GM19025 (cell line): ENCODE measurements at regions not wholly inside any gene's neighbourhood (a gene's known extent, or its start where the extent isn't known, plus 50 kb on each side); places are given as distances from the start of the nearest gene placed in this dataset.

Source experiments
- ATAC-seq: cut with Tn5 transposase; IDR thresholded peaks from one replicate; pipeline ENCODE4 v1.9.1; 2021; ENCODE audit warnings: mild to moderate bottlenecking, low read depth, moderate library complexity; ENCODE audit not compliant: unreplicated experiment

DNA sequence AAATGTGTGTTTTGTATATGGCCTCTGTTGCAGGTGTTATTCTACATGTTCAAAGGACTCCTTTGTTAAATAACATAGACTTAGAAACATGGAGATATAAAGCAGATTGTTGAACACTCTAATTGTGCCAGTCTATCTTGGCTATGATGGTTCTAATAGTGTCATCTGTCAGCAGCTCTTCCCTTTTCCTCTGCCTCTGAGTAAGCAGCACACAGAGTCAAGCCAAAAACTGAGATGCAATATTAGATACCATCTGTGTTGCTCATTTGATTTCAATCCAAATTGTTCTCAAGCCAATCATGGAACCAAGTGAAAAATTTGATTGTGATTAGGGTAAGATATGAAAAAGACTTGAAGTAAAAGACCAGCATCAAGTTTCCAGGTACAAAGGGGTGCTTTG is 871.1 kb upstream of the MGAT4C start:
- no peak for ATAC-seq

DNA sequence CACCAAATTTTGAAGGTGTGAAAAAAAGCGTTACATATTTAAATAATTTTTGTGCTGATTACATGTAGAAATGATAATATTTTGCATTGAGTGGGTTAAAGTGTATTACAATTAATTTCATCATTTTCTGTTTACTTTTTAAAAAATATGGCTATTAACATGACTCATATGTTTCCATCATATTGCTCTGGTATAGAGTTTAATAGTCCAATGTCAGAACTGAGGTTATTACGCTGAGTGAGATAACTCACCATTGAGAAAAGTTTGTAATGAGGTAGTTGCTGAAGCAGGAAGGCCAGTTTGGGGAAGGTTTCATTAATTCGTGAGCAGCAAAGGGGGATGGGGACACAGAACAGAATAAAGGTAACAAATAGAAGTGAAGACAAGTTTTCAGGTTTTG is 865.7 kb upstream of the MGAT4C start:
- no peak for ATAC-seq

DNA sequence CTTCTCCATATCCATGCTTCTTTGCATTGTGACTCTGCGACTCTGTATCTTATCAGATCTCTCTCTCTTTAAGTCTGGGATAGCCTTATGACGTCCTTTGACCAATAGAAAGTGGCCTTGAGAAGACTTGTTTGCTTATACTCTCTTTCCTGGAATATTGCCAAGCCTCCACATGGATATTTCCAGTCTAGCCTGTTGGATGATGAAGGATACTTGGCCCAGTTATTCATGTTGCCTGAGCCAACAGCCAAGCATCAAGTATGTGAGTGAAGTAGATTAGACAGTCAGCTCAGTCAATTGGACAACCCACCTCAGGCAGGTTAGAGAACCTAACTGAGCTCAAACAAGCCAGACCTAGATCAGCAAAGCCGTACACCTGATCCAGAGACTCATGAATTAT is 864.2 kb upstream of the MGAT4C start:
- no peak for ATAC-seq

DNA sequence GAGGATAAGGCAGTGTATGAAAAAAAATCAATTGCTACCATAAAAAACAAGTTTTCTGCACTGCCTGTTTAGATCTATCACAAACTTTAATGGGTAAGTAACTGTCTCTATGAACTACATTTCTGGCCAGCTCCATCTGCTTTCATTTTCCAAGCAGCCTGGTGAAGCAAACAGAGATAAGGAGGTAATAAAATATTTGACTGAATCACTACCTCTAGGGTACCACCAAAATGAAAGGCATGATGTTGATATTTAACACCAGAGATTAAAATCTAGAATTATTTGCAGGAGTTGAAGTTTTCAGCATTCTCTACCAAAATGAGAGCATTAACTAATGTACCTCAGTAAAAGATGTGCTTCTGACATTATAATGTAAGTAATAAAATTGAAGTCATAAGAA is 863.5 kb upstream of the MGAT4C start:
- no peak for ATAC-seq

DNA sequence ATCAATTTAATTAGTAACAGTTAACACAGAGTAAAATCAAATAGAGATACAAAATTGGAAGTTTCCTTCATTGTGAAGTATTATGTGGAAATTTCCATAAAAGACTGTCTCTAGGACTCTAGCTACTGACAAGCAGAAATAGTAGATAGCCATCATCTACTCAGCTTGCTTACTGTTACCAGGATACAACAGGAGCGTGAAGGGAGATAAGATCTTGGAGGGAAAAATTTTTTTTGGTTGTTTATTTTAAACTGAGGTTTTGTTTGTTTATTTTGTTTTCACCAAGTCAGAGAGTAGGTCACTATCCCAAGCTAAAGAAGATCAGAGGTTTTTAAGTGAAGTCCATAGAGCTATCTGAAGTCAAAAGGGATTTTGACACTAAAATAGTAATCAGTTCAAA is 861.3 kb upstream of the MGAT4C start:
- no peak for ATAC-seq

DNA sequence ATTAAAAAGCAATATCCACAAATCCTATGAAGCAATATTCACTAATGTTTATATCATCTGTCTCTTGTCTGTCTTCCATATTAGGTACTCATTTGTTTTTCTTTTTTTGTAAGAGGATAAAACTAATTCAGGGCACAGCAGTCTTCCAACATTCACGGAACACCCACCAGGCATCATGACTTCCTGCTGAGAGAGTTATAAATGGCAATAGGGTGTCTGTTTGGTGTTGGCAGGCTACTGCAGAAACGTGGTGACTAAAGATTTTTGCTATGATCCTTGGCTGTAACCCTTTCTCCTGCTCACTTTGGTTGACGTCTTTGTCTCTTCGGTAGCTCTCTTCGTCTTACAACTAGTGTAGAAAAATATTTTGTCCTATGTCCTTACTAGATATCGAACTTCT is 860.6 kb upstream of the MGAT4C start:
- no peak for ATAC-seq

DNA sequence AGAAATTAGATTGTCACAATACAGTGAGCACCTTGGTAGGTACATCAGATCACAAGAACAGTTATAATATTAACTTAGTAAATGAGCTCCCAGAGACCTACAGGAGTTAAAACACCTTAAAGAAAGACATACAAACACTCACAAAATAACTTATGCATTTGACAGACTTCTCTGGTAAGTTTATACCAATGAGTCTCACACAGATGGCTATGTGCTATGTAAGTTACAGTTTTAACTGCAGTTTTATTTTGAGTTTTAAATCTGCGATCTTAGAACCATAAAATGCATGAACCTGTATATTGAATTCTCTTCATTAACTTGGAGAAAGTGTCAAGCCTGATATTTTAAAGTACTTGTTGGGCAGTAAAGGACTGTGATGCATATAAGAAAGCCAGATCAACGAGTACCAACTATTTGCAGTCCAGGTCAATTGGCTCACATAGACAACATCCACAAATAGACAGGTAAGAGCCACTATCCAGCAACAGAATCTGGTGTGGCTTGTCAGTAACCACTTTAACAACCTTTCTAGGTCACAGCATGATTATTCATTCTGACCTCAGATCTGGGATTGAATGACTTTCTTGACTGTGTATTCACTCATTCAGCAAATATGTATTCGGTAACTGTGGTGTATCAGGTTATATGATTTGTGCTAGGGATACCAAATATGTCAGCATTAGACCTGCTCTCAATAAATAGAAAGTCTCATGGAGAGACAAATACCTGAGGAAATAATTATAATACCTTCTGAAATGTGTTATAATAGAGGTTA is 856.6 kb upstream of the MGAT4C start:
- ATAC-seq, result no peak

DNA sequence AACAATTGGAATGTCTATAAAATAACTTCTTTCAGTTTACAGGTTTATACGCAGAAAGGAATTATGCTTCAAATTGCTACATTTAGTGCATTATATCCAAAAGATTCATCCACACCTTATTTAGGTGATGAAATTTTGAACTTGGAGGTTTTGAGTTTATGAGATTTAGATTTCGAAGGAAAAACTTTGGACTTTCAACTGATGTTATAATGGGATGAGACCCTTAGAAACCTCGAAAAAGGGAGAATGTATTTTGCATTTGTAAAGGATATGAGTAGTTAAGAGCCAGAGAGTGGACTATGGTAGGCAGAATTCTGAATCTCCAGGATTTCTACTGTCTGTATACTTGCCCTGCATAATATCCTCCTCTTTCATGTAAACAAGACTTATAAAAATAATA is 851.6 kb upstream of the MGAT4C start:
- no peak for ATAC-seq

DNA sequence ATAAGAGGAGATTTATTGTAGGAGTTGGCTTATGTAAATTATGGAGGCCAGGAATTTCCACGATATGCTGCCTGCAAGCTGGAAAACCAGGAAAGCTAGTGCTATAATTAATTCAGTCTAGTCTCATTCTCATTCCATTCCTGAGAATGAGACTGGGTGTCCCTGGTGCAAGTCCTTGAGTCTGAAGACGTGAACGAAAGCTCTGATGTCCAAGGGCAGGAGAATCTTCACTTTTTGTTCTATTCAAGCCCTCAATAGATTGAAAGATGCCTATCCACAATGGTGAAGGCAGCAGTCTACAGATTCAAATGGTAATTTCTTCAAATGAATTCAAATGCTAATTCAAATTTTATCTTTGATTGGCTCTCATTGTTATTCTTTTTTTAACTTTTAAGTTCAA is 851.1 kb upstream of the MGAT4C start:
- ATAC-seq, result no peak

DNA sequence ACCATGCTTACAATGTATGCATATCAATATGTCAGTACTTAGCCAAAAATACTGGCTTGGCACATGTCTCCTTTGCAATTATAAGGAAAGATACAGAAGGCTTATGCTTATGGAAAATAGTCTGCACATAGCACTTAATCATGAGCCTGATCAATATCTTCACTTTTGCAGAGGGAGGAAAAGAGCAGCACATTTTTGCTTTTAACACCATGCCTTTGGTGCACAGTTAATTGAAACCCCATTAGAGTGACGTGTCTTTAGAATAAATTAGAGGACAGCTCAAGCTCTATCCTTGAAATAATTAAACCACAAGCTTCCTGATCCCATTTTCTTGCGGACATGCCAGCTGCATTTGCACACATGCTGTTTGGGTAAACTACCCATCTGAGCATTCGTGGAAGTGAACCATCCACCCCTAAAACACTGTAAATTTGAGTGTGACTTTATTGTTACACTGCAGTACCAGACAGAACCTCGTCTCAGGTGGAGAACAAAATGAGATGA is 839.9 kb upstream of the MGAT4C start:
- no peak for ATAC-seq

DNA sequence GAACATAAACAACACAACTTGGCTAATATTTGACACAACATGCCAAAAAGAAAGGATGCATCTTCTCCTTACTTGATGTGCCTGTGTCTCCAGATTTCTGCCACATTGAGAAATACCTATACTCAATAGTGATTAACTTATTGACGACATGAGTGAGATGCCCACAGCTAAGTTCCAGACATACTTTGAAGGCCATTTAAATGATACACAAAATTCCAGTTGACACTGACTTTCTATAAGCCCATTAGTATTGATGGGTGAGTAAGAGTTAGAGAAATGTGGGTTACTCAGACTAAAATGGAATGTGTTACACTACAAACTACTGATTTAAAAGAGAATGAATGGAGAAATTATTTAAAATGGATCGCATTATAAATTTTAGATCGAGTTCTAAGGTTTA is 838.2 kb upstream of the MGAT4C start:
- no peak for ATAC-seq

DNA sequence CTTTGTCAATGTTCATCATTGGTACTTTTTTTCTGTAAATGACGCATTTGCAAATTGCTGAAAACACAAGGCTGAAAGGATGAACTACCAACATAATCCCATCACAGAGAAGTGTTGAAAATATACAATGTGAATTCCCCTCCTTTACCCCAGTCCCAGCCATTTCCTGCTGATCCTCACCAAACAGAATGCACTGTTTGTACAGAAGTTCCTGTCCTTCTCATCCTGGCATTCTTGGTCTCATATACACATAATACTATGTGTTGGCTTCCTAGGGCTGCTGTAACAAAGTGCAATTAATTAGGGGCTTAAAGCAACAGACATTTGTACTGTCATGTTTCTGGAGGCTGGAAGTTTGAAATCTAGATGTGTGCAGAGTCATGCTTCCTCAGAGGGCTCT is 836.2 kb upstream of the MGAT4C start:
- ATAC-seq, result no peak

DNA sequence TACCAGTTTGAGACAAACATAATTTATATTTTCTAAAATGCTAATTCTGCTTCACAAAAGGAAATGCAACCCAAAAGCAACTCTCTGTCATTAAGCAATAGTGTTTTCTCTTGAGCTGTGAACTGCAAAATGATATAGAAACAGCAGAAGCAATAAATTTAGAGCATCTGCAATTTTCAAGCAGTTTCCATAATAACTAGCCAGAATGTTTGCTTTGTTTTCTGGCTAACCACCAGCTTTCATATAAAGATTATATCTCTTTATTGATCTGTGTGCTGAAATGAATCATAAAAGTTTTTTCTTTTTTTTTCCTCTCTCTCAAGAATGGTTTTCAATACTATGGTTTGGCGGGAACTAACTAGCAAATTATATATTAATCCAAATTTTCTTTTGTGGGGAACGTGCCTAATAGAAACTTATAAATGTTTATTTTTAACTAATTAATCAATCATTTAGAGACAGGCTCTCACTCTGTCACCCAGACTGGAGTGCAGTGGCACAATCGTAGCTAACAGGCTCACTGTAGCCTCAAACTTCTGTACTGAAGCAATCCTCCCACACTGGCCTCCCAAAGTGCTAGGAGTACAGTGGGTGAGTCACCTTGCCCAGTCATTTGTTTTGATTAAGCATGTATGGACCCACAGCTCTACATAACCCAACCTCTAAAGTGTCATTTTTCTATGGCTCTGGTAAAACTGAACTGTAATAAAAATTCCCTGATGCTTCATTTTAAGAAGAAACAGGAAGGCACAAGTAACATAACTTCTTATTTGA is 830.1 kb upstream of the MGAT4C start:
- no peak for ATAC-seq

DNA sequence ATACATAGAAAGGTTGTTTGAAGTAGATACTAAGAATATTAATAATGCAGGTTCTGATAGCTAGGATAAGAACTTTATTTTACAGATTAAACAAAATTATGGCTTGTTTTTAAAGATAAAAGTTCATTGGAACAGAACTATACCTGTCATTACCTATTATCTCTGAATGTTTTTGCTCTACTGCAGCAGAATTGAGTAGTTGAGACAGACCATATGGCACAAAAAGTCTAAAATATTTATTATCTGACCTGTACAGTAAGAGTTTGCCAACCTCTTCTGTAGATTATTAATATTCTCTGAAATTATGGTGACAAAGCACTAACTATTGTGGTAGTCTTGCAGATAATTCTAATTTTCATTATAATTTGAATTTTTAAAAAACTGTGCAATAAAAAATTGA is 829.1 kb upstream of the MGAT4C start:
- ATAC-seq, result no peak

DNA sequence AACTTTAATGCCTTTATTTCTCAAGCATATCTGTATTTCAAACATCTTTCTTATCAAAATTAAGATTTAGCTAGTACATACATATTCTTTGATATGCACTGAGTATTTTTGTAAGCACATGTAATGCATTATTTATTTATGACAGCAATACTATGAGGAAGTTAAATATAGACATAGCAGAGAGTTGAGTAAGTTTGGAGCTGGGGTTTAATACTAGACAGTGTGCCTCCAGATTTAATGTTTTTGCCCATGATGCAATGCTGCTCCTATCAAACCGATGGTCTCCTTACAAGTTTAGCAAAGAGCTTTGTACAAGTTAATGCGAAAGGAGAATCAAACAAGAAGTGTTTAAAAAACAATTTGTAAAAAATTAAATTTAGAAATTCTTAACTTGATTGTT is 826.6 kb upstream of the MGAT4C start:
- ATAC-seq, result no peak

DNA sequence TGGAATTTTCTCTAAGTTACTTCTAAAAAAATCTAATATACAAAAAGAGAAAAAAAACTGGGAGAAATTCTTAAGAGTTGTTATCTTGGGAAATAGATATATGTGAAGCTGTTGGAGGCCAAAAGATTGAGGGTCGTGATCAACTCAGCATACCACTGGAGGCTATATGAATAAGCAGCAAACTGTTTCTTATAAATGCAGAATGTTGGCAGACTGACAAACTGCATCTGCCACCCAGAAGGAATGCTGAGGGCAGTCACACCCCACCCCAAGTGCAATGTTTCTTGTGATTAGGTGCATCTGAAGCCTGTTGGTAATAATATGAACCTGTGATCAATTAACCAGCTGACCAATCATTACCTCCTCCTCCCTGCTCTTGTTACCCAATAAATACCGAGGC is 818.6 kb upstream of the MGAT4C start:
- ATAC-seq, result no peak

DNA sequence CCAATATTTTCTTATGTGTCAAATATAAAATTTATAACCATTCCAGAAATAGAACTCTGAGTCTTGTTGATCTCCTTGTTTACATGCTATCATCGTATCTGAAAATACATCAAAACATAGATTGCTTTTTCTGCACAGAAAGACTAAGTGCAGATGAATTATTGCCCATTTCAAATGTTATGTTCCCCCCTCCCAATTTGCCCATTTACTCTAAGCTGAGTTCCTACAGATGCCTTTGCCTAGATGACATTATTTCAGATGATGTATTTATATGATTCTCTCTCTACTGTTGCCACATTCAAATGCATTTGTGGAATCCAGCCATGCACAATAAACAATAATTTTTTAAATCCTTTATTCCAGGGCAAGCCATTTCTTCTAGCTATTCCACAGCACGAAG is 810.1 kb upstream of the MGAT4C start:
- ATAC-seq, result no peak

DNA sequence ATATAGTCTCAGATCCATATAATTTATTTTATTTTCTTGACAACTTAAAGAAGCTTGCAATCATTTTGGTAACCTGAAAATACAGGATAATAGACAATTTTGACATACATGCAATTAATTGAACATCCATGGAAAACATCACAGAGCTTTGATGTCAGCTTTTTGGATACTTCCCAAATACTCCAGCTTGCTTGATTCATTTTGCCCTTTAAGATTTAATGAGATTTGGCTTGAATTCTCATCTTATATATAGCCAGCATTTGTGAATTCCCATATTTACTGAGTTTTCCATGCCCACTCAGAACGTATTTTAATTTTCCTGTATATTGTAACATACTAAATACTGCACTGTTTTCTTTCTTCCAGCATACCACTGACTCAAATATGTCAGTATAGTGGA is 803.0 kb upstream of the MGAT4C start:
- ATAC-seq, result no peak

DNA sequence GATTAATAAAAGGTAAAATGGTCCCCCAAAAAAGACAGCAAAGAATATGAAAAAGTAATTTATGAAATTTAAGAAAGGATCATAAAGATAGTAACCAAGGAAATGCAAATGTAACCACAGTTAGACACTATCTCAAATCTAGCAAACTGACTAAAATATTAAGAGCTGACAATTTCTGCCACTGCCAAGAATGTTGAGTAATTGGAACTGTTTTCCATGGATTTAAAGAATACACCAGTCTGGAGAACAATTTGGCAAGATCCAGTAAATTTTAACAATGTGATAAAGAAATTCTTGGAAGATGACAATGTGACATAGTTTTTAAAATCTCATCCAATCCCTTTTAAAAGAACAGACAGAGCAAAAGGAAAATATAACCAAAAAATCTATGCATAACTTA is 798.0 kb upstream of the MGAT4C start:
- ATAC-seq, result no peak

DNA sequence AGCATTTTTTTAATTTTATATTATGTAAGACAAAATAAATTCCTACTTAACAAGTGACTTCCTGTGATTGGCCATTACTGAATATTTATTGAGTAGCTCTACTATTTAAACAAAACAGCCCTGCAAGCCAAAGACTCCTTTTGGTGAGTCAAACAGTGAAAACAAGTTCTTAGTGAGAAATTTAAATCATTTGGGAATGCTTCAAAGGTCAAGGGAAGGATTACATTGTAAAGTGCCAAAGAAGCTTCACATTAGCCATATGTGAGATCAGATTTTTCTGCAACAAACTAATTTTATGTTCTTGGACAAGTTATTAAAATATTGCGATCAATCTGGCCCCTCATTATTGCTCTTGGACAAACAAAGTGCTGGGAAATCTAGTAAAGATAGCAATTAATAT is 795.4 kb upstream of the MGAT4C start:
- no peak for ATAC-seq

DNA sequence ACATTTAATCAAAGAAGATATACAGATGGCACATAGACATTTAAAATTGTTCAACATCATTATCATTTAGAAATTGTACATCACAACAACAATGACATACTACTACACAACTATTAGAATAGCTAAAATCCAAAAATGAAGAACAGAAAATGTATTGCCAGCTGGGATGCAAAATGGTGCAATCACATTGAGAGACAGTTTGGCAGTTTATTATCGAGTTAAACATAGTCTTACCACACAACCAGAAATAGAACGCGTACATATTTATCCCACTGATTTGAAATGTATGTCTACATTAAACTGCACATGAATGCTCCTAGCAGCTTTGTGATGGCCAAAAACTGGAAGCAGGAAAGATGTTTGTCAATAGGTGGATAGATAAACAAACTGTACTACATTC is 791.5 kb upstream of the MGAT4C start:
- ATAC-seq, result no peak

DNA sequence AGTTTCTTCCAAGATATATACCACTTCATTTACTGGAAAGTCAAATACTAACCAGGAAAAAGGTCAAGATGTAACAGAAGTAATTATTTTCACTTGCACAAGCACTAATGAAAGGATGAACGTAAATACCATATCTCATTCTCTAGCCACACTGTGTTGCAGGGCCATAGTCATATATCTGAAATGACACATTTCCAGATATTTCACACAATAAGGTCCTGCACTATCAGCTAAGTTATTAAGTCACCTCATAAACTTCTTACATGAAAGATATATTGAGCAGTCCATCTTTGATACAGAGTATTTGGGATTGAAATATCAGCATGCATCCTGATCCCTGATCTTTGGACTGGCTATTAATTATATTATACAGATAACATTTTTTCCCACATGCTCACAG is 783.3 kb upstream of the MGAT4C start:
- no peak for ATAC-seq
